COLO829 (cell line): ENCODE measurements at regions not wholly inside any gene's neighbourhood (a gene's known extent, or its start where the extent isn't known, plus 50 kb on each side); places are given as distances from the start of the nearest gene placed in this dataset.
"Not testable (repeated sequence)": the region's sequence is repeated elsewhere in the genome, so short reads cannot be mapped to it uniquely, and the experiment has no call there.

Source experiments
- DNase-seq: peaks from one replicate; pipeline ENCODE4 v3.0.0; 2012; ENCODE audit warnings: low spot score

DNA sequence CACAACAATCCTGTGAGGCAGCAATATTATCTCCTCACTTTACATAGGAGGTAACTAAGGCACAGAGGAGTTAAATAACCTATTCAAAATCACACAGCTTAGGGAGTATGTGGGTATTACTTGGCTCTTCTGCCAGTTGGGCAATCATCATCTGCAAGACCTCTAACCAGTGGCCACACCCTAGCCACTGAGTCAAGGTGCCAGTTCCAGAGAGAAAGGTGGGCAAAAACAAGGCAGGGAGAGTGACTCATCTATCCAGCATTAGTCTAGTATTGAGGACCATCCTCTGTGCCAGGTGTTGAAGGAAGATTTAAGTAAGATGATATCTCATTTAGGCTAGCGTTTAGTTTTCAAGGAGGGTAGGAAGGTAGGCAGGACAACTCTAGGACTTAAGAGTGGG, 113.9 kb upstream of the EOLA2 start:
- DNase-seq, result no peak

DNA sequence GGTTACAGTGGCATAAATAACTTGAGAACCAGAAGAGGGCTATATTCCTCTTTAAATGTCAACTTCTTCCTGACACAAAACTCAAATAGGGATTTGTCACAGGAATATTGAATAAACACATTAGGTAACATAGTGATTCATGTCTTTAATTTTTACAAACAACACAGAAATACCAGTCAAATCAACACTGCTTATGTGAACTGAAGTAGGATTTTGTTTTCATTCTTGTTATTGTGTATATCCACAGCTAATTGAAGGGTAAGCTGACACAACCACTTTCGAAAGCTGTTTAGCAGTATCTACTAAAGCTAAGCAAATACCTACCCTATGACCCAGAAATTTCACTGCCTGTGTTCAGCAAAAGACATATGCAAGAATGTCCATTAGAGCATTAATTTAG, 120.4 kb upstream of the EOLA2 start:
- DNase-seq, result no peak

DNA sequence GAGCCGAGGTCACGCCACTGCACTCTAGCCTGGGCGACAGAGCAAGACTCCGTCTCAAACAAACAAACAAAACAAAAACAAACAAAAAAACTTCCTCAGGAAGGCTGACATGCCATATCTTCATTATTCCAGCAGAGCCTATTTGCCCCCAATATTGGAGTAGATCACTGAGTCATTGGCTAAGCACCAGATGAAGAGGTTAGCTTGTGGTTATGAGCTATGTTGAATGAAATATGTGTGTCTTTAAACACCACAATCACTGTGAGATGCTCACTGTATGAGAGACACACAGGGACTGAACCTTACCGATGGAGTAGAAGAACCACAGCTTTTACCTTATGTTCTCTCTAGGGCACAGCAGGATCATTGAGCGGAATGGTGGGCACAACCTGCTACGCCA, 122.1 kb upstream of the EOLA2 start:
- DNase-seq, result no peak

DNA sequence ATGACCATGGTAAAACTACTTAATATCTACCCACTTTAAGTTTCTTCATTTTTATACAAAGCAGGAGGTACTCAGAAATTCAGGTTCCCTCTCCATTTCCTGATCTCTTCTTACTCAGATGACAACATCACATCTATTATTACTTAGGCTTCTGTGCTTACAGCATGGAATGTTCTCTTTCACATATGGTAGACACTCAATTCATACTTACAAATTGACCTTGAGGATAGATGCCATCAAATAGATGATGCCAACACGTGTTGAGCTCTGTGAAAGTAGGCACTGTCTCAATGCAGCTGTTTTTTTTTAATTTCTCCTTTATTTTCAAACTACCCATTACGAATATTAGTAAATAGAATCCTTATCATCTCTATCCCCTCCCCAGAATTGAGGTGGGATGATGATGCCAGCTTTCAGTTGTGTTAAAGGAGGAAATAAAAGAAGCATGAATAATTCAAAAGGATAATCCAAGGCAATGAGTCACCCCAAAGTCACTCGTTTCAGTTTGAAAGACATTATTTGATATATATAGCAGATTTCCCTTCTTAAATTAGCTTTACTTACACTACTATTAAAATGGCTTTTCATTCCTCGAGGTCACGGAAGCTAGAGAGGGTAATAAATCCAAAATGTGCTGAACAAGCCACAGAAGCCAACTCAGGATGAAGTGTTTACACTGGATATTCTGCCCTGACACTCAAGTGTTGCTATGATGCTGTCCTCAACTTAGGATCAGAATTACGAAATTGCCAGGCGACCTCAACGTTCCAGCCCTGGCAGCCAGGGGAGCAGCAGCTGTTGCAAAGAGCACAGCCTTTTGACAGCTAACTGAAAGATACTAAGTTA, 124.2 kb upstream of the EOLA2 start:
- peak; percentile 25 for DNase-seq

DNA sequence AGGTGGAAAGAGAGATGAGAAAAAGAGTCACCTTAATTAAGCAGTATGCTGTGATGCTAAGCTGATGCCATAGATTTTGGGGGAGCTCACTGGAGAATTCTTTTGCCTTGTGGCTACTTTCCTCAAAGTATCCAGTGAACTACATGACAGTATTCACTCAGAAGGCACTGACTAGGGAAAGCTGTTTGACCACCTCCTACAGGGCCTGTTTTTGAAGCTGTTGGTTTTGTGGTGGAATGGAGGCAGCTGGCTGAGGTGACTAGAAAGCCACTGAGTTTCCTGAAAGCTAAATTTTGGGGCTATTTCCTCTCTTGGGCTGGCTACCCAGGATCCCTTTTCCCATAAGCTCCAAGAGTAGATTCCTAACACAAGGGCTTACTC, 124.8 kb upstream of the EOLA2 start:
- no peak for DNase-seq

DNA sequence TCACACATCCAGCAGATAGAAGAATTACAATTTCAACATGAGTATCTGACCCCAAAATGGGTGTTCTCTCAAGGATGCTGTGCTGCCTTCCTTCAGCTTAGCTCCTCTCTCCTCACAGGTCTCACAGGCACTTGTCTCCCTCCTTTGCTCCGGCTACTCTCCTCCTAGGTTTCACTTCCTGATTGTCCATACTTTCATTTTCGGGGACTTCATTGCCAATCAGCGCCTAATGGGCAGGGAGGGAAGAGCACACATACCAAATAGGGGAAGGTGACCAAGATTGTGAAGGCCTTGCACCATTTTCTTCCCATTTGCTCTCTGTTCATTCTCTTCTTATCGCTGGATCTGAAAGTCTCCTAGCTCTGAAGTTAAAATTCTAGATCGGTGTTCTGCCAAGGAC, 125.4 kb upstream of the EOLA2 start:
- DNase-seq, result no peak

DNA sequence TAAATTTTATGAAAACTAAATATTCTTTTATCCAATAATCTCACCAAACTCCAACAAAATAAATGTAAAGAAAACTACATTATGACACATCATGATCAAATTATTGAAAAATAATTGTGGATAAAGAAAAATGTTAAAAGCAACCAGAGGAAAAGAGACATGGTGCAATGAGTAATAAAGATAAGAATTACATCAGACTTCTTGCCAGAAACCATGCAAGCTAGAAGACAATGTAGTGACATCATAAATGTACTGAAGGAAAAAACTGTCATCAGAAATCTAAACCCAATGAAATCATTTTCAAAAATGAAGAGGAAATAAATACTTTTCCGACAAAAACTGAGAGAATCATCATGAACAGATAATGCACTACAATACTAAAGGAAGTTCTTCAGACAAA, 135.9 kb upstream of the EOLA2 start:
- no peak for DNase-seq

DNA sequence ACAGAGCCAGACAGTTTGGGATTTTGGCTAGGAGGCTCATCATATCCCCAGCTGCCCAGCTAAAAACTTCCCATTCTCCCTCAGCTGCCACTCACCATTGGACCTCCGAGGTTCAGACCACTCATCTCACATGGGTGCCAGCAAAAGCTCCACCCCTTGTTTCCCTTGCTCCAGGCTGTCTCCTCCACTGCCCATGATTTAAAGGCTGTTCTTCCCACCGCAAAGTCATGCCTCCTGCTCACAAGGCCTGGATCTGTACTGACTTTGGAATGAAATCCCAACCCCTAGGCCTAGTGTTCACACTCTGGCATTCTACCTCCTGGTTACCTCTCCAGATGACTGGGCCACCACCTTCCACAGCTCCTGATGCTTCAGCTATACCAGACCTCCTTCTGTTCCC, 142.2 kb upstream of the EOLA2 start:
- no peak for DNase-seq

DNA sequence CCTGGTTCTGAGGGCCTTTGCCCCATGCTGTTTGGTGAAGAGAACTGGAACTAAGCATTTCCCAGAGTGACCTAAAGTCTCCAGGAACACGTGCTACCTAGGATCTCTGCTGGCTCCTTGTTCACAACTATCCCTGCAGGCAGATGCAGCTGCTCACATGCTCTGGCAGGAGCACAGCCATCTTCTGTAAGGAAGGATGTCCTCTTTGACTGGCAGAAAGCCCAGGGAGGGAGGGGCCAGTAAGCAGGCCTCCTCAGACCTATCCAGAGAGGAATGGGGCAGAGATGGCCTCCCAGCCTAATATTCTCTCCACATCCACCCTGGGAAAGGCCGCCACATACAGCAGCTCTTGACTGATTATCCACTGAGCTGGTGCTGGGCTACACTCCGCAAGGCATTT, 142.8 kb upstream of the EOLA2 start:
- no peak for DNase-seq

DNA sequence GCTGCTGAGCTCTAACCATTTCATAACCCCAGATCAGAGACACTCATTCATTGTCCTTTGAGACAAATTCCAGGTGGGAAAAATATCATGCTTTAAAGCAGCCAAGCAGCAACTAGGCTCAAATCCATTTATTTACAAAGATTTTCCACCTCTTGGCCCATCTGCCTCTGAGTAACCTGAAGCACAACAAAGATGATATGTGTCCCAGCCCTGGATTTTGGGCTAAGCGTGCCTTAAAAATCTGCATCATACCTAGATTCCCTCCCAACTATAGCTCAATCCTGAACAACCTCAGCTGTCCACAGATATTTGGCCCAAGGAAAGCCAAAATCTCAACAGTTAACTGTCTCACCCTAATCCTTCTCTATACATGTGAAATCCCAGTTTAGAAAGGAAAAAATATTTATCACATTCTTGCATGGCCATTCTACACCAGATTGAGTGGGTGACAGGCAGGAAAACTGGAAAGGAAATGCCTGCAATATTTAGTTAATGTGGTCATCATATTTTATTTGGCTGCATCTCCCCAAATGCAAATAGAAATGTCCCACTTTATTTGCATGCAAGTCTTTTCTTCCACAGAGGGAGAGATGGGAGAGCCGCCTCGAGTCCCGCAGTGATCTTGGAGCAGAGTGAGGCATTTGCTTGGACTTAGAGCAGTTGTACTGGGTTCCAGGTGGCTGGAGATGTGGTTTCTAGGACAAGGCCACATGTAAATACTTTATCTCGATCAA, 146.4 kb upstream of the EOLA2 start:
- no peak for DNase-seq

DNA sequence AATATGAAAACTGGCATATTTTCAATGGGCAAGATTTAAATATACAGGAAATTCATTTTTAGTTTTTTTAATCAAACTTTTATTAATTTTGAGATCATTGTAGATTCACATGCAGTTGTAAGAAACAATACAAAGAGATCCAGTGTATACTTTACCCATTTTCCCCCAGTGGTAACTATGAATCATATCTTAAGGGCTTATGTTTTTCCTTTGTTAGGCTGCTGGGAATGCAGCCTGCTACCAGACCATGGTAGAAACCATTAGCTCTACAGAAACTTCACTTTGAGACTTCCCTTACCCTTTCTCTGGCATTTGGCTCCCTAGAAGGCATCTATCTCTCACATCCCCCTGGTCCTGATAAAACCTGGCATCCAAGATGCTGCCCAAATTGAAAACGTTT, 147.6 kb upstream of the EOLA2 start:
- no peak for DNase-seq

DNA sequence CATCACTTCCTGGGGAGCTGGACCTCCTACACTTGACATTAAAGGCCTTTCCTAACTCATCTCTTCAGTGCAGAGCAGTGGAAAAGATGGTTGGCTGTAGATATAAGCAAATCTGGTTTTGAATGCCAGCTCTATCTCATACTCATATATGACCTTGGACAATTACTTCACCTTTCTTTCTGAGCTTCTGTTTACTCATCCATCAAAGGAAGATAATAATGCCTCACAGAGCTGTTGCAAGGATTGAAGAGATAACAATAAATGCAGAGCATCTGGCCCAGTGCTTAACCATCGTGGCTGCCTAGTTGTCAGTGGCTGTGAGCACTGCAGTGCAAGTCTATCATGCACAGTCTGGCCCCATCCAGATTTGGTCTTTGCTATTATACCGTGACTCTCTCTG, 148.1 kb upstream of the EOLA2 start:
- no peak for DNase-seq

DNA sequence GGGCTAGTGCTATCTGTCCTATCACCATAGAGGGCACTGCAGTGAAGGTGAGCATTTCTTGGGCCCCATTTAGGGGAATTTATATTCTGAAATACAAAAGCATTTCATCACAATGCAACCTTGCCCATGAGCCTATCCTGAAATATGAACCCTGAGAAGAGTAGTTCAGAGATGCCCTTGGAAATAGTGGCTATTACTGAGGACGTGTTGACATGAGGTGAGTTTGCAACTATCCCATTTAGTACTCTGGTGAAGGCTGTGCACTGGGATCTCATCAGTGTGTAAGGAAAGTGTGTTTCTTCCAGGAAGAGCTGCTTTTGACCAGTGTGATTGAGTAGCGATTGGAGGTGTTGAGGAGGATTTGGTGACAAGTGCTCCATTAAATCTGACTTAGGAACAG, 149.3 kb upstream of the EOLA2 start:
- DNase-seq, result no peak

DNA sequence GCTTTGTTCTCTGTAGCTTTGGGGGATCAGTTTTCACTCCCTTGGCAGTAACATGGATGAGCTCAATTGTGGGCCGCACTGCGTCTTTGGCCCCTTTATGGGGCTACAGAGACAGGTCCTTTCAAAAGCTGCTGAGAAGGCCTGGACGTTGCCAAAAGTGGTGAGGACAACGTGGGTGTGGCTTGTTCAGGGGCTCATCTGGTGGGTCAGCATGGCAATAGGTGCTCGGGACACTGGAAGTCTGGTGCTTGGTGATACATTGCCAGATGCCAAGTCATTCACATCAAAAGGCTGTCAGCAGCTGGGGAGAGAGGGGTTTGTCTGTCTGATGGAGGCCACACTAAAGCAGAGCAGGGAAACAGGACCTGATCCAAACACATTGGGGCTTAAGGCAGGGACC, 149.8 kb upstream of the EOLA2 start:
- DNase-seq, result no peak

DNA sequence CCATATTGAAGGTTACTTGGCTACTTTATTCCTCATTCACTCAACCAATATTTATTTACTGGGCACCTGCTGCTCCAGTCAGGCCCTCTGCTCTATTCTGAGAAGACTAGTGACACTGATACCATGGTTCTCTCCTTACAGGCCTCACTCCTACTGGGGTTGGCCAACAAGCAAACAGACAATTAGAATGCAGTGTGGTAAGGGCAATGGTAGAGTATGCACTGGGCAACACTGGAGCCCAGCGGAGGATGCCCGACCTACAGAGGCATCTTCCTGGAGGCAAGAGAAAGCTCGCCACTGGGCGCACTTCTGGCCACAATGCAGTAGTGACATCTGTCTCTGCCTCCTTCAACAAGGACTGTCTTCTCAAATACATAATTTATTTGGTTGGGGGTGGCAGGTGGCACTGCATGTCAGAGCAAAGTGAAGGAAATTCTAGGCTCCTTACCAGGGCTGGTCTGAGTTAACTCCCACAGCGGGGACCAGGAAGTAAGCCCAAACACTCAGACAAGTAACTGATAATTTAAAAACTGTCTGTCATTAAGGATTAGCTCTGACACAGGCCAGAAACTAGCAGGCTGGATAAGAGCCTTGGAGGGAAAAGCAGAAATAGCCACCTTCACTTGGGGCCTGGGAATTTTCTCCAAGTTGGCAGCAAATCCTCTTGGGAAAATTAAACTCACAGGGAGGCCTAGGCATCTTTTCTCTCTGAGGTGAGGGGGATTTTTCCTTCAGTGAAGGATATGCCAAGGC, 150.7 kb upstream of the EOLA2 start:
- no peak for DNase-seq

DNA sequence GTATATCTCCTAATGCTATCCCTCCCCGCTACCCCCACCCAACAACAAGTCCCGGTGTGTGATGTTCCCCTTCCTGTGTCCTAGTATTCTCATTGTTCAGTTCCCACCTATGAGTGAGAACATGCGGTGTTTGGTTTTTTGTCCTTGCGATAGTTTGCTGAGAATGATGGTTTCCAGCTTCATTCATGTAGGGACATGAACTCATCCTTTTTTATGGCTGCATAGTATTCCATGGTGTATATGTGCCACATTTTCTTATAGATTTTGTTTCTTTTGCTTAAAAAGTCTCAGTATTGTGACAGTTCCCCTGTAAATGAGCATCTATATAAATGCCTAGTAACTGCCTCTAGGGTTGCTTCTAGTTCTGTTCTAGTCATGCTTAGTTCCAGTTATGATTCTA, 153.0 kb upstream of the EOLA2 start:
- DNase-seq, result not testable (repeated sequence)

DNA sequence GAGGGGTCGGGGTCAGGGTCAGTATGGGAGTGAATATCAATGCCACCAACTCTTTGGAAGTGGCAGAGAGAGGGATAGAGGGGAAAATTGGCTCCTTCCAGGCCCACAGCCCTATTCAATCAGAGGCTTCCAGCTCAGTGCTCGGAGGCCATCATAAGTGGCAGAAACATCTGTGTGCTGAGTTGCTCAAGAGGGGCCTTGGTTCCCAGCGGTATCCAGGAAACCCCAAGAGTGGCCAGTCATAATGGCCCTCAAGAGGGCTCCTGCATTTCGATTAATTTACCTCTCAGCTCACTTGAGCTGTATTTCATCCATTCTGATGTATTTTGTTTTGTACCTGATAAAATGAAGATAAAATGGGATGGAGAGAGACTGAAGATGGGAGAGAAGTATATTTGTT, 154.3 kb upstream of the EOLA2 start:
- no peak for DNase-seq

DNA sequence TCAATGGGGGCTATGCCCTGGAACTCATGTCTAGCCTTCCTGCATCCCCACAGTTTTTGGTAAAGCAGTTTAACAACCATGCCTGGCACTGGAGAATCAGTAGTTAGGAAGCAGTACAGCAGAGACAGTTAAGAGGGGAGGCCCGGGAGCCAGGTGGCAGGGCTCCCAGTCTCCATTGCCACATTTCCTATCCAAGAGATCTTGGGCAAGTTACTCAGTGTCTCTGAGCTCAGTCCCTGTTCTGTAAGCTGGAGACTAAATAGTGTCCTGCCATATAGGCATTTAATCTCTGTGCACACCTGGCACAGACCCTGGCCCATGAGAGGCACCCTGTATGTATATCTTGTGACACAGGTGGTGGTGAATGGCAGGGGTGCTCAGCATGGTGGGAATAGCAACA, 156.1 kb upstream of the EOLA2 start:
- no peak for DNase-seq

DNA sequence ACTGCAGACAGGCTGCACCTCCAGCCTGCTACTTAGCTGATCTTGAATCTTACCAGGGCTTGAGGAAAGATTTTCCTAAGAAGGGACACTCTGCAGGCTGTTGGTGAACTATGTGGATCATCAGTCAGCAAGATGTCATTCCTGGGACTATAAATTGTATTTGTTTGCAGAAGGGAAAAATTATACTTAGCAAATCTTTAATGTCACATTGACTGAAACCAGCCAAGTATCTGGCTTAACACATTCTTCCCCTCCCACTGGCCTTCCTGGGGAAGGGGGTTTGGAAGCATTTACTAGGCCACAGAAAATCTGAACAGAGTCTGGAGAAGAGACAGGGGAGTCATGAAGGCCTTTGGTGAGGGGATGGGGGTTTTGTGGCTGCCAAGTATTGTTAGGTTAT, 156.7 kb upstream of the EOLA2 start:
- no peak for DNase-seq

DNA sequence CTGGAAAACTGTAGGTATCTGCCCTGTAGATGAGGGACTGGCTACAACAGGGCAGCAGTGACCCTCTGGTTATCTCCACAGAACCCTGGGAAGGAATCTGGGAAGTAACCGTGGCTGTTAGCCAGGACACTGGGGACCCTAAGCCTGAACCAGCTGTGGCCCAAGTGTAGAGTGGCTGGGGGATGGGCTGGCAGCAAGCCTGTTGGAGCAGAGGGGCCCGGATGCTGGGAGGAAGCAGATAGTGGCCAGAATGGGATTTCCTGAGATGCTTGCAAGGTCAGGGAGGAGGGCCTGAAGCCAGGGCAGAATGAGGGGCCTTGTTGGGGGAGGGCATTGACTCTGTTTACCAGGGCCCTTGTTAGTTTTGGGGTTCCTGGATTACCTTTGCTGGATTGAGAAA, 161.0 kb upstream of the EOLA2 start:
- DNase-seq, result no peak

DNA sequence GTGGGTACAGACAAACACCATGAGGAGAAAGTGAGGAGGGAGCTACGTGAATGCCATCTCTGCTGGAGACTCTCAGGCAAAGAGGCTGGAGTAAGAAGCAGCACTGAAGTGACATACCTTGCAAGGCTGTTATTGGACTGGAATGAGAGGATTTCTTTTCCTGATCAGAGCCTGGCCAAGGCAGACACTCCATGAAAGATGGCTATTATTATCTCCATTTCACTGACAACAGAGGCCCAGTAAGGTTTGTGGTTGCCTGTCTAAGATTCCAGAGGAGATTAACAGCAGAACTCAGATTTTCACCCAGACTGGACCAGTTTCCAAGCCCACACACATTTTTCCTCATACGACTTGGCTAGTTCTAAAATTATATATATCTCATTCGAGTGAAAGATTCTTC, 162.0 kb upstream of the EOLA2 start:
- no peak for DNase-seq

DNA sequence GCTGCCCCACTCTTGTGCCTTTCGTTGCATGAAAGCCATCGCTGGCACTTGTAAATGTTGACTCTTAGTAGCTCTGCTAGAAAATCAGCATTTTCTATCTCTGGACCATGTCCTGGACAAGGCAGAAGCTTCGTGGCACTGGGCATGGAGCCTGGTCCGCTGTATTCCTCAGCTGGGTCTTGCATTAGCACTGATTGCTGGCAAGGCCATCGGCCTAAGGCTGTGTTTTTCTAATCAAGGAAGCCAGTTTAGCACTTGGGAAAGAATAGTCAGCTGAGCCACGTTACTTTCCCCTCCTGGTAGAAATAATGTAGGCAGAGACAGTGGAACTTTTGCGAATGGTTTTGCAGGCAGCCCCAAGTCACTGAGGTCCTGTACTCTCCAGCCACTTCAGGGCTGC, 180.2 kb upstream of the EOLA2 start:
- no peak for DNase-seq

DNA sequence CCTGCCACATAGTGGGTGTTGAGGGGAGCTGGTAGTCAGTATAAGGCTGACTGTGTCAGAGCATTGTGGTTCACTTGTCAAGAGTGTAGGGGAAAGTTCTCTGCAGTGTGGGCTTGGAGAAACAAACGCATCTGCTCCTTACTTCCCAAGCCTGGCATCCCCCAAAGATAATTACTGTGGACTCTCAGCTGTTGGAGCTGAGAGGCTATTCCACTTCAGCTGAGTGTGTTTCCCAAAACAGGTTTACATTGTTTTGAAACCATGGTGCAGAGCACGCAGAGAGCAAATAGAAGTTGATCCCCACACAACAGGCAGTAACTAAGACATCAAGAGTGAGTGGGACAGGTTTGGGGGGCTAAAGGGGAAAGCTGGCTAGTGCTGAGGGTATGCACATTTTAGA, 181.0 kb upstream of the EOLA2 start:
- DNase-seq, result no peak
